ENCODE measurements at regions not wholly inside any gene's neighbourhood (a gene's known extent, or its start where the extent isn't known, plus 50 kb on each side); places are given as distances from the start of the nearest gene placed in this dataset.

DNA sequence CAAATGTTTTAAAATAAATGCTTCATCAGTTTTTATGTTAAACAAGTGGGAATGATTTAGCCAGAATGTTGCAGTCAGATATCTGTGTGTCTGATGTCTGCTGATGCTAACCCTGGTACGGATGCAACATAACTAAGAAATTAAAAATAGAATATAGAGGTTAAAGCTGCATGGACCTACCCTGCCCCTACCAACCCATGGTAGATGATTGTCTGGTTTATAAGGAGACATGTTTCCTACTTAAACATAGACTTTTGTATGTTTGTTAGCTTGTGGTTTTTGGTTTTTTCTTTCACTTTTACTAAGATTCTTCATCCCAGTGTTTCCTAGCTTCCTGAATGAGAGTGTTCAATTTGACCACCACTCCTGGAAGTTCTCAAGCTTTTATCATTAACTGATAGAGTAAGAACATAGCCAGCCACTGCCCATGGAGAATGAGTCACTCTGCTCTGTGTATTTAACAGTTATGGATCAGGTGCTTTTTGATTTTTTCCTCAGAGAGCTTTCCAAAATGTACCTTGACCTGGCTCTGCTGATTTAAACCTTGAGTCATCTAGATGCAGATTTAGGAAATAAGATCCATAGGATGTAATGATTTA lies 70.7 kb upstream of the VEPH1 start:
- DNase-seq: no peak

DNA sequence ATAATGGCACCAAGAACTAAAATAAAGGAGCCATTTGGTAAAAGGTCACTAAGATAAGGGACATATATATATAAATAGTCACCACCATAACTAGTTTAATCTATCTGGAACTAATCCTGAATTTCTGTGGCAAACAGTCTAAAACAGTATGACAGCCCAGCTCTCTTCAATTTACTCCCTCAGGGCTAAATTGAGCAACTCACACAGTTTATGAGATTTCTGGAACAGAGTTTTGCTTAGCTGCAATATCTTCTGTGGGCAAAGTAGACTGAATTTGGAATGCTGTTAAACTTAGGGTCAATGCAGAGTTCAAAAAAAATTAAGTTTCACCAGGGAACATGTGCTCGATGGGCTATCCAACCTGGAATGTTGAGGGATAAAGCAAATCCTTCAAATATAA lies 70.1 kb upstream of the VEPH1 start:
- DNase-seq: no peak

DNA sequence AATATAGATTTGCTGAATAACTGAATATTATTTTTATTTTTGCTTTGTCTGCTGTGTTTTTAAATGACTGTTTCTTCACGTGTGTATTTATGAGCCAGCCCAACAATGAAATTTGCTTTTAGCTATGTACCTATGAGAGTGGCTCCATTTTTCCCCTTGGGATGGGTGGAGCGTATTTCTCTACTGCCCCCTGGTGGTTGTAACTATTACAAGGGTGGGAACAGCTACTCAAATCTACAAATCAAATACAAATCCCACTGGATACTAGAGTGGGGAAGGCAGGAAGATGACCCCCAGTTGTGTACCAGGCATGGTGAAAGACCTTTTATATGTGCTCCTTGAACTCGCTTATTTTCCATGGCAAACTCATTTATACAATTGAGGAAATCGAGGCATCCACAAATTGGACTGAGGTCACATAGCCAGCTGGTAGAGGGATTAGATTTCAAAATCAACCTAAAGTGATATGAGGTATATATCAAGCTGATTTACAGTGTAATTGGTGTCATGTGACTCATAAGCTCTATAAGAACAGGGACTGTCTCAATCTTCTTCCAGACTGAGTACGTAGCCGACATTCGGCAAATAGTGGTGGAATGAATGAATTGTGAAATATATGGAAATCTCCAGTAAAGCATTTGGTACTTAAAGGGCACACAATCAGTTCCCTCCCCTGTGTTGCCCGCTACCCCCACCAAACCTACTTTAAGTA lies 69.5 kb upstream of the VEPH1 start:
- no peak for DNase-seq

DNA sequence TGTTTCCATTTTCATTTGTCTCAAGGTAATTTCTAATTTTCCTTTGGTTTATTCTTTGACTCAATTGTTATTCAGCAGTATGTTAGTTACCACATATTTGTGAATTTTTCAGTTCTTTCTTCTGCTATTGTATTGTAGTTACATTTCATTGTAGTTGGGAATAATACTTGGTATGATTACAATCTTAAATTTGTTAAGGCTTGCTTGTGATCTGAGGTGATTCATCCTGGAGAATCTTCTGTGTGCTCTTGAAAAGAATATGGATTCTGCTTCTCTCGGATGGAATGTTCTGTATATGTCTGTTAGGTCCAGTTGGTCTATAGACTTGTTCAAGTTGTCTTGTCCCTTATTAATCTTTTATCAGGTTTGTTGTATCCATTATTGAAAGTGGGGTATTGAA lies 63.4 kb upstream of the VEPH1 start:
- DNase-seq: no peak

DNA sequence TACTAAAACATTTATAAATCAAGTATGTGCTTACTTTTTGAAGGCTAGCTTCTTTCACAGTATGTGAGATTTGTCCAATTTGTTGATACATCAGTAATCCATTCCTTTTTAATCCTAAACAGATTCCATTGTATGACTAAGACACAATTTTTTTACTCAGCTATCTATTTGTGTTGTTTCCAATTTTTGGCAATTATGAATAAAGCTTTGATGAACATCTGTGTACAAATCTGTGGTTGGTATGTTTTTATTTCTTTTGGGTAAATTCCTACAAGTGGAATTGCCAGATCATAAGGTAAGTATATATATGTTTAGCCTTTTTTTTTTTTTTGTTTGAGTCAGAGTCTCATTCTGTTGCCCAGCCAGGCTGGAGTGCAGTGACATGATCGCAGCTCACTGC lies 56.2 kb upstream of the VEPH1 start:
- DNase-seq: no peak
